Testis (tissue), 2 donors: ENCODE measurements at regions not wholly inside any gene's neighbourhood (a gene's known extent, or its start where the extent isn't known, plus 50 kb on each side); places are given as distances from the start of the nearest gene placed in this dataset.

Experiments
- CTCF ChIP-seq, 3 experiments: fragments of 450-650 bp in 2 of 3; fragments of 200-600 bp in 1 of 3; sonication (generic) in 1 of 3; IDR thresholded peaks; one replicate each; pipeline ENCODE4 v1.5.1; 2016 to 2019; ENCODE audit warnings: antibody characterized with exemption in 3 of 3, mild to moderate bottlenecking in 2 of 3, moderate library complexity in 1 of 3
- POLR2A ChIP-seq: fragments of 450-650 bp; IDR thresholded peaks from one replicate; pipeline ENCODE4 v1.6.1; 2017; ENCODE audit warnings: antibody characterized with exemption, mild to moderate bottlenecking, moderate library complexity

GRCh38 chr6:164129218-164129617 is 714.7 kb downstream of the QKI start:
- TF ChIP-seq CTCF (IDR thresholded peaks at IDR 0.05): no peak
- TF ChIP-seq POLR2A: no peak
